CD8-positive, alpha-beta memory T cell (primary cell): ENCODE measurements at regions not wholly inside any gene's neighbourhood (a gene's known extent, or its start where the extent isn't known, plus 50 kb on each side); places are given as distances from the start of the nearest gene placed in this dataset.

Experiments used
- CTCF ChIA-PET: fragments of 350-600 bp; sonication (Branson Sonifier 250); formaldehyde crosslinking; loops from one replicate; lab custom pipeline; 2021; ENCODE audit warnings: antibody characterized with exemption; lab: Charles Lee
- POLR2A ChIA-PET: fragments of 350-600 bp; sonication (Branson Sonifier 250); formaldehyde crosslinking; loops from one replicate; lab custom pipeline; 2021; ENCODE audit warnings: antibody characterized with exemption; lab: Charles Lee
- DNase-seq, 5 donors: peaks; one replicate each; pipeline versions ENCODE4 v3.0.0 to v3.0.0-alpha.2; 2020 to 2022; ENCODE audit warnings: mixed read lengths in 1 of 5
- H3K27ac ChIP-seq: one replicate; pipeline ENCODE4 v1.7.0; 2013; ENCODE audit warnings: low read depth, mild to moderate bottlenecking, low read length, moderate library complexity
- H3K27me3 ChIP-seq: 2 replicates; pipeline ENCODE4 v1.7.0; 2013; ENCODE audit warnings: low read length, mild to moderate bottlenecking; ENCODE audit not compliant: insufficient read depth, poor library complexity, severe bottlenecking
- H3K36me3 ChIP-seq: 2 replicates; pipeline ENCODE4 v1.7.0; 2013; ENCODE audit warnings: mild to moderate bottlenecking, low read length, moderate library complexity; ENCODE audit not compliant: insufficient read depth
- H3K4me1 ChIP-seq: 2 replicates; pipeline ENCODE4 v1.7.0; 2013; ENCODE audit warnings: mild to moderate bottlenecking, low read length, moderate library complexity; ENCODE audit not compliant: insufficient read depth
- H3K4me3 ChIP-seq: 2 replicates; pipeline ENCODE4 v1.7.0; 2013; ENCODE audit warnings: mild to moderate bottlenecking, low read length
- H3K9me3 ChIP-seq: 2 replicates; pipeline ENCODE4 v1.7.0; 2013; ENCODE audit warnings: mild to moderate bottlenecking, low read length
- H3K27ac Mint-ChIP-seq, 8 donors: one replicate each; pipeline ENCODE4 v1.8.0; 2020 to 2021; ENCODE audit warnings: mixed read lengths in 8 of 8, mild to moderate bottlenecking in 6 of 8, inconsistent platforms in 3 of 8, moderate library complexity in 3 of 8
- H3K27me3 Mint-ChIP-seq, 2 donors: one replicate each; pipeline ENCODE4 v1.8.0; 2020 to 2021; ENCODE audit warnings: mixed read lengths in 2 of 2, mild to moderate bottlenecking in 1 of 2, moderate library complexity in 1 of 2
- H3K36me3 Mint-ChIP-seq, 3 donors: one replicate each; pipeline ENCODE4 v1.8.0; 2020 to 2021; ENCODE audit warnings: mixed read lengths in 3 of 3, inconsistent platforms in 1 of 3, mild to moderate bottlenecking in 1 of 3
- H3K4me1 Mint-ChIP-seq, 3 donors: one replicate each; pipeline ENCODE4 v1.8.0; 2020 to 2021; ENCODE audit warnings: mixed read lengths in 3 of 3, inconsistent platforms in 1 of 3, mild to moderate bottlenecking in 1 of 3
- H3K4me3 Mint-ChIP-seq, 7 donors: one replicate each; pipeline ENCODE4 v1.8.0; 2020 to 2021; ENCODE audit warnings: mixed read lengths in 7 of 7, mild to moderate bottlenecking in 6 of 7, moderate library complexity in 4 of 7, inconsistent platforms in 2 of 7
- H3K9me3 Mint-ChIP-seq, 5 donors: one replicate each; pipeline ENCODE4 v1.8.0; 2020 to 2022; ENCODE audit warnings: mixed read lengths in 5 of 5, mild to moderate bottlenecking in 3 of 5, moderate library complexity in 2 of 5, inconsistent platforms in 1 of 5

DNA sequence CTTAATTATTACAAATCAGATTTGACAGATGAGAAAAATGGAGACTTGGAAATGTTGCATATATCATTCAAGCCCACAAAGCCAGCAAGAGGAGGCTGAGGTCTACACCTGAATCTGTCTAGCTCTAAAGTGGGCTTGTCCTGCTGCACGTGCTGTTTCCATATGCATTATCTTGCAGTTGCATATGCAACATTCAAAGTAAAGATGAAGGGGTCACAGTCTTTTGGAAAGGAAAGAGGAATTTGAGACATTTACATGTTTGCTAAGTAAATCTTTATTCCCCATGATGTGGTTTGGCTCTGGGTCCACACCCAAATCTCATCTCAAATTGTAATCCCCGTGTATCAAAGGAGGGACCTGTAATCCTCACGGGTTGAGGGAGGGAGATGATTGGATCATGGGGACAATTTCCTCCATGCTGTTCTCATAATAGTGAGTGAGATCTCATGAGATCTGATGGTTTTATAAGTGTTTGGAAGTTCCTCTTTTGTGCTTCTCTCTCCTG is 98.3 kb downstream of the BACH1 start:
- Histone ChIP-seq H3K27ac (no peak overlapping the region), H3K9me3 (no peaks in the 10 kb centered on the region), H3K36me3 (no peaks in the 10 kb centered on the region), H3K27me3 (no peaks in the 10 kb centered on the region), H3K4me1 (no peaks in the 10 kb centered on the region), H3K4me3 (no peak overlapping the region)
- no peaks in the 10 kb centered on the region for H3K4me1 Mint-ChIP-seq
- peaks cover 0 to 1% of the 10 kb centered on the region in 2 donors for H3K27me3 Mint-ChIP-seq
- H3K27ac Mint-ChIP-seq, result no peak overlapping the region
- peaks cover 15 to 55% (median 17%) of the 10 kb centered on the region in 3 donors for H3K36me3 Mint-ChIP-seq
- ChIA-PET CTCF (no interaction called here), POLR2A (no interaction called here)
- no peak overlapping the region for H3K4me3 Mint-ChIP-seq
- no peak for DNase-seq
- H3K9me3 Mint-ChIP-seq, result peaks cover 8 to 15% (median 10%) of the 10 kb centered on the region in 5 donors

DNA sequence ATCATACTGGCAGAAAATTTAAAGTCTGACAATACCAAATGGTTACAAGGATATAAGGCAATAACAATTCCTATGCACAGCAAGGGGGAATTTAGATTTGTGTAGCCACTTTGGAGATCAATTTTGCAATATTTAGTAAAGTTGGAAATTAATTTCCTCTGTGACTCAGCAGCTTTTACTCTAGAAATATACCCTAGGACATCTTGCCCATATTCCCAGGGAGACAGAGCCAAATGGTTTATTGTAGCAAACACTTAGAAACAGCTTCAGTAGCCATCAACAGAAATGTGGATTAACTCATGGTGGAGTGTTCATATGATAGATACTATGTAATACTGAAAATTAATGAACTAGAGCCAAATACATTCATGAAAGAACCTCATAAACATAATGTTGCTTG is 104.6 kb downstream of the BACH1 start:
- H3K9me3 Mint-ChIP-seq, result peaks cover 8 to 15% (median 10%) of the 10 kb centered on the region in 5 donors
- no peak for DNase-seq
- Histone ChIP-seq H3K4me1 (no peaks in the 10 kb centered on the region), H3K36me3 (no peaks in the 10 kb centered on the region), H3K9me3 (no peaks in the 10 kb centered on the region), H3K27me3 (no peaks in the 10 kb centered on the region), H3K27ac (no peak overlapping the region), H3K4me3 (no peak overlapping the region)
- no peaks in the 10 kb centered on the region for H3K27me3 Mint-ChIP-seq
- no peak overlapping the region for H3K27ac Mint-ChIP-seq
- no peak overlapping the region for H3K4me3 Mint-ChIP-seq
- ChIA-PET POLR2A (no interaction called here), CTCF (no interaction called here)
- H3K4me1 Mint-ChIP-seq, result no peaks in the 10 kb centered on the region
- H3K36me3 Mint-ChIP-seq, result peaks cover 15 to 34% (median 24%) of the 10 kb centered on the region in 3 donors

DNA sequence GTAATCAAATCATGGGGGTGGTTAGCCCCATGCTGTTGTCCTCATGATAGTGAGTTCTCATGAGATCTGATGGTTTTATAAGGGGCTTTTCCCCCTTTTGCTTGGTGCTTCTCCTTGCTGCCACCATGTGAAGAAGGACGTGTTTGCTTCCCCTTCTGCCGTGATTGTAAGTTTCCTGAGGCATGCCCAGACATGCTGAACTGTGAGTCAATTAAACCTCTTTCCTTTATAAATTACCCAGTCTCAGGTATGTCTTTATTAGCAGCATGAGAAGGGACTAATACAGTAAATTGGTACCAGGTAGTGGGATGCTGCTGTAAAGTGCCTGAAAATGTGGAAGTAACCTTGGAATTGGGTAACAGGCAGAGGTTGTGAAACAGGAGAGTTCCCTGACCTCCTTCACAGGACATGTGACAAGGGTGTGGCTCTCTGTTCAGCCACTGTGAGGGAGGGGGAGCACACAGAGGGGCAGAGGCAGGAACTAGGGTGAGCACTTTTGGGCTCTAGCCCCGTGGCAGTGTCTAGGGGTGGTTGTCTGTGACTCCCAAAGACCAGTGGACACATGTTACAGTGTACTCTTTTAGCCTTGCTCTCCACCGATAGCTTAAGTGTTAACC is 105.3 kb downstream of the BACH1 start:
- POLR2A ChIA-PET, result no interaction called here
- Mint-ChIP-seq H3K27ac (peak overlapping the region in 1 of 8 donors; percentile 66), H3K9me3 (peaks cover 8 to 10% (median 9%) of the 10 kb centered on the region in 5 donors), H3K4me3 (no peak overlapping the region), H3K36me3 (peaks cover 10 to 26% (median 18%) of the 10 kb centered on the region in 3 donors), H3K27me3 (no peaks in the 10 kb centered on the region), H3K4me1 (no peaks in the 10 kb centered on the region)
- H3K4me3 ChIP-seq, result no peak overlapping the region
- CTCF ChIA-PET, result no interaction called here
- no peak overlapping the region for H3K27ac ChIP-seq
- no peak for DNase-seq
- no peaks in the 10 kb centered on the region for H3K27me3 ChIP-seq
- H3K36me3 ChIP-seq, result no peaks in the 10 kb centered on the region
- H3K9me3 ChIP-seq, result no peaks in the 10 kb centered on the region
- H3K4me1 ChIP-seq, result no peaks in the 10 kb centered on the region

DNA sequence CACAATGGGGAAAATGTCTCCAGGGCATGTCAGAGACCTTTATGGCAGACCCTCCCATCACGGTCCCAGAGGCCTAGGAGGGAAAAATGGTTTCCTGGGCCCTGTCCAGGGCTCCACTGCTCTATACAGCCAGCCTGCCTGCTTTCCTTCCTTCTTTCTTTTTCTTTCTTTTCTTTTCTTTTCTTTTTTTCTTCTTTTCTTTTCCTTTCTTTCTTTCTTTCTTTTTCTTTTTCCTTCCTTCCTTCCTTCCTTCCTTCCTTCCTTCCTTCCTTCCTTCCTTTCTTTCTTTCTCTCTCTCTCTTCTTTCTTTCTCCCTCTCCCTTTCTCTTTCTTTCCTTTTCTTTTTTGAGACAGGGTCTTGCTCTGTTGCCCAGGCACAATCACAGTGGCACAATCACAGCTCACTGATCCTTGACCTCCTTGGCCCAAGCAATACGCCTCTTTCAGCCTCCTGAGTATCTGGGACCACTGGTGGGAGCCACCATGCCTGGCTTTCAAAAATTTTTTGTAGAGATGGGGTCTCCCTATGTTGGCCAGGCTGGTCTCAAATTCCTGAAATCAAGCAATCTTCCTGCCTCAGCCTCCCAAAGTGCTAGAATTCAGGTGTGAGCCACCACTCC is 106.9 kb downstream of the BACH1 start:
- no peaks in the 10 kb centered on the region for H3K27me3 Mint-ChIP-seq
- no peak overlapping the region for H3K4me3 Mint-ChIP-seq
- CTCF ChIA-PET, result no interaction called here
- Histone ChIP-seq H3K4me1 (no peaks in the 10 kb centered on the region), H3K27ac (no peak overlapping the region), H3K27me3 (no peaks in the 10 kb centered on the region), H3K9me3 (no peaks in the 10 kb centered on the region), H3K4me3 (no peak overlapping the region), H3K36me3 (no peaks in the 10 kb centered on the region)
- DNase-seq, result no peak
- no peaks in the 10 kb centered on the region for H3K4me1 Mint-ChIP-seq
- H3K27ac Mint-ChIP-seq, result peak overlapping the region in 1 of 8 donors; percentile 65
- POLR2A ChIA-PET, result no interaction called here
- peaks cover 0 to 1% (median 1%) of the 10 kb centered on the region in 5 donors for H3K9me3 Mint-ChIP-seq
- H3K36me3 Mint-ChIP-seq, result peaks cover under 1 to 11% (median 9%) of the 10 kb centered on the region in 3 donors

GRCh38 chr21:29406385-29406784 is 107.7 kb downstream of the BACH1 start:
- Histone ChIP-seq H3K27me3 (no peaks in the 10 kb centered on the region), H3K9me3 (no peaks in the 10 kb centered on the region), H3K36me3 (no peaks in the 10 kb centered on the region), H3K27ac (no peak overlapping the region), H3K4me1 (no peaks in the 10 kb centered on the region), H3K4me3 (no peak overlapping the region)
- Mint-ChIP-seq H3K9me3 (no peaks in the 10 kb centered on the region), H3K4me1 (no peaks in the 10 kb centered on the region), H3K27ac (no peak overlapping the region), H3K36me3 (peaks cover 0 to 7% (median 7%) of the 10 kb centered on the region in 3 donors), H3K27me3 (no peaks in the 10 kb centered on the region), H3K4me3 (no peak overlapping the region)
- no peak for DNase-seq
- ChIA-PET CTCF (no interaction called here), POLR2A (no interaction called here)

DNA sequence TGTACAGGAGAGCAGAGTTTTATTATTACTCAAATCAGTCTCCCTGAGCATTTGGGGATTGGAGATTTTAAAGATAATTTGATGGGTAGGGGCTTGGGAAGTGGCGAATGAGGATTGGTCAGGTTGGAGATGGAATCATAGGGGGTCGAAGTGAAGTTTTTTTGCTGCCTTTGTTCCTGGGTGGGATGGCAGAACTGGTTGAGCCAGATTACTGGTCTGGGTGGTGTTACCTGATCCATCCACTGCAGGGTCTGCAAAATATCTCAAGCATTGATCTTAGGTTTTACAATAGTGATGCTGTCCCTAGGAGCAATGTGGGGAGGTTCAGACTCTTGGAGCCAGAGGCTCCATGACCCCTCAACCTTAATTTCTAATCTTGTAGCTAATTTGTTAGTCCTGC is 108.8 kb downstream of the BACH1 start:
- H3K27me3 Mint-ChIP-seq, result no peaks in the 10 kb centered on the region
- H3K36me3 ChIP-seq, result no peaks in the 10 kb centered on the region
- H3K9me3 ChIP-seq, result no peaks in the 10 kb centered on the region
- POLR2A ChIA-PET, result no interaction called here
- H3K4me3 ChIP-seq, result no peak overlapping the region
- no peak for DNase-seq
- H3K4me1 ChIP-seq, result no peaks in the 10 kb centered on the region
- H3K27ac Mint-ChIP-seq, result no peak overlapping the region
- no peaks in the 10 kb centered on the region for H3K4me1 Mint-ChIP-seq
- no peak overlapping the region for H3K27ac ChIP-seq
- no peak overlapping the region for H3K4me3 Mint-ChIP-seq
- peaks cover 0 to 7% (median 3%) of the 10 kb centered on the region in 3 donors for H3K36me3 Mint-ChIP-seq
- CTCF ChIA-PET, result no interaction called here
- no peaks in the 10 kb centered on the region for H3K27me3 ChIP-seq
- no peaks in the 10 kb centered on the region for H3K9me3 Mint-ChIP-seq

- POLR2A ChIA-PET, result no interaction called here
Observed at GRCh38 chr21:29413683-29414082, 115.0 kb downstream of the BACH1 start.

DNA sequence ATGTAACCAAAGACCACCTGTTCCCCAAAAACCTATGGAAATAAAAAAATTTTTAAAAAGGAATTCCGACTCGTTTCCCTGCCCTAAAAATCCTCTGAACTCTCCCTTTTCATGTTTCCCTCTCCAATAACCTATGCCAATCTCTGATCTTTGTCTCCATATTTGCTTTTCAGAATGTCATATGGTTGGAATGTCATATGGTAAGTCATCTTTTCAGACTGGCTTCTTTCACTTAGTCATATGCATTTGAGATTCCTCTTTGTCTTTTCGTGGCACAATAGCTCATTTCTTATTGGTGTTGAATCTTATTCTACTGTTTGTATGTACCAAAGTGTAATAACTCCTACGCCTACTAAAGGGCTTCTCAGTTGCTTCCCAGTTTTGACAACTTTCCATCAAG is 117.5 kb downstream of the BACH1 start:
- Histone ChIP-seq H3K36me3 (no peaks in the 10 kb centered on the region), H3K27me3 (no peaks in the 10 kb centered on the region), H3K27ac (no peak overlapping the region), H3K9me3 (no peaks in the 10 kb centered on the region), H3K4me3 (no peak overlapping the region), H3K4me1 (no peaks in the 10 kb centered on the region)
- DNase-seq, result no peak
- H3K27me3 Mint-ChIP-seq, result peaks cover 0 to 1% of the 10 kb centered on the region in 2 donors
- peaks cover 0 to 5% (median 0%) of the 10 kb centered on the region in 3 donors for H3K4me1 Mint-ChIP-seq
- H3K27ac Mint-ChIP-seq, result no peak overlapping the region
- ChIA-PET POLR2A (no interaction called here), CTCF (no interaction called here)
- no peak overlapping the region for H3K4me3 Mint-ChIP-seq
- H3K9me3 Mint-ChIP-seq, result peaks cover 0 to 2% (median 0%) of the 10 kb centered on the region in 5 donors
- peaks cover 0 to 15% (median 2%) of the 10 kb centered on the region in 3 donors for H3K36me3 Mint-ChIP-seq

More at GRCh38 chr21:29413683-29414082, 115.0 kb downstream of the BACH1 start:
- Histone ChIP-seq H3K4me3 (no peak overlapping the region), H3K27ac (no peak overlapping the region), H3K9me3 (no peaks in the 10 kb centered on the region), H3K36me3 (no peaks in the 10 kb centered on the region), H3K4me1 (no peaks in the 10 kb centered on the region), H3K27me3 (no peaks in the 10 kb centered on the region)
- DNase-seq, result no peak
- Mint-ChIP-seq H3K4me1 (peaks cover 0 to under 1% (median 0%) of the 10 kb centered on the region in 3 donors), H3K27me3 (peaks cover 0 to 1% of the 10 kb centered on the region in 2 donors), H3K36me3 (peaks cover 0 to 16% (median 2%) of the 10 kb centered on the region in 3 donors), H3K27ac (no peak overlapping the region), H3K4me3 (no peak overlapping the region), H3K9me3 (no peaks in the 10 kb centered on the region)
- CTCF ChIA-PET, result interaction anchor here (1.0 kb wide), 1 partner anchor 63 kb away, joined by 3 read pairs; no protein-coding TSS in a partner anchor
